HepG2 (cell line): ENCODE measurements at regions not wholly inside any gene's neighbourhood (a gene's known extent, or its start where the extent isn't known, plus 50 kb on each side); places are given as distances from the start of the nearest gene placed in this dataset.

Experiments
- ATAC-seq: fragments of 200-7000 bp; cut with Tn5 transposase; 3 replicates; pipeline ENCODE4 v1.9.1; 2020; ENCODE audit warnings: mild to moderate bottlenecking, moderate library complexity
- BruUV-seq: library from RNA; stranded (reverse); fragments of 400-500 nt; replicated peaks from 2 replicates; lab custom pipeline; 2021; lab: Mats Ljungman, UMichigan
- CTCF ChIA-PET: fragments of 300-600 bp; formaldehyde crosslinking; extraction: SDS; loops from one replicate; lab custom pipeline; 2021; ENCODE audit warnings: low total read pairs, inconsistent platforms, low intra/inter-chr PET ratio; lab: Yijun Ruan, JAX
- POLR2A ChIA-PET: fragments of 350-600 bp; sonication (Branson Sonifier 250); formaldehyde crosslinking; loops from one replicate; lab custom pipeline; 2020; ENCODE audit warnings: antibody characterized with exemption, inconsistent platforms; lab: Yijun Ruan, JAX
- DNase-seq: peaks from one replicate; pipeline ENCODE4 v3.0.0-alpha.2; 2015; ENCODE audit warnings: low spot score
- FAIRE-seq: peaks from 3 replicates; lab custom pipeline; 2011; peaks lifted over from hg19 to GRCh38; lab: Jason Lieb, UNC
- H2AFZ ChIP-seq: one replicate; pipeline ENCODE4 v1.6.1; 2011; ENCODE audit warnings: low read length, inconsistent platforms
- H3K27ac ChIP-seq: fragments of 300-600 bp; 3 replicates; pipeline ENCODE4 v1.8.0; 2011; ENCODE audit warnings: mixed run types, mild to moderate bottlenecking, mixed read lengths, low read length, inconsistent platforms; ENCODE audit not compliant: insufficient read depth; ENCODE audit errors: extremely low read length
- H3K27me3 ChIP-seq, 2 experiments: fragments of 200-600 bp in 1 of 2; 2 replicates in 1 of 2; 3 replicates in 1 of 2; pipeline versions ENCODE4 v1.6.0 to v1.8.0; 2011; ENCODE audit warnings: low read length in 2 of 2, mild to moderate bottlenecking in 2 of 2, moderate library complexity in 2 of 2, inconsistent platforms in 1 of 2; ENCODE audit not compliant: insufficient read depth in 2 of 2, control insufficient read depth in 1 of 2
- H3K36me3 ChIP-seq, 2 experiments: fragments of 200-600 bp in 1 of 2; replicated peaks in 1 of 2; 2 replicates in 1 of 2; 3 replicates in 1 of 2; pipeline versions ENCODE4 v1.5.1 to v1.8.0; 2011; ENCODE audit warnings: low read length in 2 of 2, inconsistent platforms in 1 of 2; ENCODE audit not compliant: insufficient read depth in 2 of 2, control insufficient read depth in 1 of 2
- H3K4me1 ChIP-seq: 2 replicates; pipeline ENCODE4 v1.5.1; 2012; ENCODE audit warnings: low read length, inconsistent platforms; ENCODE audit not compliant: insufficient read depth
- H3K4me2 ChIP-seq: 2 replicates; pipeline ENCODE4 v1.6.0; 2011; ENCODE audit warnings: low read depth, low read length, inconsistent platforms
- H3K4me3 ChIP-seq, 3 experiments: fragments of 200-600 bp in 1 of 3; sonication (generic), shearing (Covaris generic) in 1 of 3; replicated peaks in 1 of 3; 2 replicates each; pipeline ENCODE4 v1.5.1; 2011 to 2016; ENCODE audit warnings: low read length in 3 of 3, inconsistent platforms in 2 of 3, low read depth in 2 of 3, mild to moderate bottlenecking in 2 of 3, control low read depth in 1 of 3, mixed read lengths in 1 of 3; ENCODE audit not compliant: insufficient read depth in 1 of 3
- H3K79me2 ChIP-seq: one replicate; pipeline ENCODE4 v1.6.1; 2011; ENCODE audit warnings: low read length, inconsistent platforms; ENCODE audit not compliant: insufficient read depth
- H3K9ac ChIP-seq: 2 replicates; pipeline ENCODE4 v1.6.0; 2011; ENCODE audit warnings: mild to moderate bottlenecking, low read depth, low read length, inconsistent platforms; ENCODE audit not compliant: insufficient read depth
- H3K9me3 ChIP-seq: 2 replicates; pipeline ENCODE4 v1.5.1; 2012; ENCODE audit warnings: mild to moderate bottlenecking, low read length
- H4K20me1 ChIP-seq: 2 replicates; pipeline ENCODE4 v1.6.0; 2011; ENCODE audit warnings: inconsistent platforms, mild to moderate bottlenecking, low read length, moderate library complexity; ENCODE audit not compliant: insufficient read depth
- AGO1 ChIP-seq: fragments of 200-400 bp; formaldehyde crosslinking; IDR thresholded peaks from 2 replicates; pipeline ENCODE4 v1.6.1; 2017; ENCODE audit warnings: mild to moderate bottlenecking, low read depth, low read length, moderate library complexity; ENCODE audit not compliant: poor library complexity, severe bottlenecking
- ATAD3A ChIP-seq: sonication (generic); formaldehyde crosslinking; IDR thresholded peaks from 2 replicates; pipeline ENCODE4 v1.4.0; 2020; ENCODE audit warnings: missing genetic modification reagents
- CREB1 ChIP-seq, 2 experiments: fragments of 450-650 bp in 1 of 2; IDR thresholded peaks; 2 replicates each; pipeline ENCODE4 v1.6.1; 2016 to 2017; ENCODE audit warnings: control low read depth in 1 of 2, mild to moderate bottlenecking in 1 of 2, missing compliant biosample characterization in 1 of 2, missing genetic modification characterization in 1 of 2
- HNRNPH1 ChIP-seq: fragments of 200-400 bp; formaldehyde crosslinking; optimal IDR thresholded peaks from 2 replicates; pipeline ENCODE3; 2017; ENCODE audit warnings: mild to moderate bottlenecking, low read depth, low read length
- HNRNPK ChIP-seq: fragments of 200-400 bp; formaldehyde crosslinking; IDR thresholded peaks from 2 replicates; pipeline ENCODE4 v1.6.1; 2018; ENCODE audit warnings: low read length, low read depth, moderate library complexity, mild to moderate bottlenecking; ENCODE audit not compliant: poor library complexity, severe bottlenecking
- POLR2AphosphoS2 ChIP-seq: IDR thresholded peaks from 2 replicates; pipeline ENCODE4 v1.6.1; 2011; ENCODE audit warnings: low read depth, low read length, improper control_type of control experiment
- ZNF260 ChIP-seq: sonication (generic); formaldehyde crosslinking; IDR thresholded peaks from 2 replicates; pipeline ENCODE4 v1.4.0; 2020; ENCODE audit warnings: missing genetic modification reagents, low read depth, mild to moderate bottlenecking, borderline replicate concordance
- WGBS: methylation state at CpG from one replicate; pipeline ENCODE4 v1.1.6; 2017; ENCODE audit warnings: low lambda C conversion rate; 5-methylcytosine and 5-hydroxymethylcytosine counted together
- in situ Hi-C: cut with HindIII; loops from 2 replicates; pipeline ENCODE4 v1.10.0; 2017; ENCODE audit warnings: low pct_unique_long_range_greater_than_20kb; ENCODE audit not compliant: extremely low pct_ligation_motif_present
- intact Hi-C: fragments of 100-400 bp; cut with micrococcal nuclease; formaldehyde crosslinking; loops from one replicate; pipeline ENCODE4 v1.10.0; 2022; ENCODE audit not compliant: unreplicated experiment
- TF ChIP-seq, protein P1 (sequence below): sonication (generic); formaldehyde crosslinking; IDR thresholded peaks from 2 replicates; pipeline ENCODE4 v1.4.0; 2020; ENCODE audit warnings: missing genetic modification reagents
- TF ChIP-seq, protein P2 (sequence below): sonication (generic); formaldehyde crosslinking; conservative IDR thresholded peaks from 2 replicates; pipeline ENCODE4 v1.8.1; 2023; ENCODE audit warnings: missing genetic modification reagents
- TF ChIP-seq, protein P3 (sequence below): IDR thresholded peaks from 2 replicates; pipeline ENCODE4 v1.6.1; 2016; ENCODE audit warnings: control low read depth

DNA sequence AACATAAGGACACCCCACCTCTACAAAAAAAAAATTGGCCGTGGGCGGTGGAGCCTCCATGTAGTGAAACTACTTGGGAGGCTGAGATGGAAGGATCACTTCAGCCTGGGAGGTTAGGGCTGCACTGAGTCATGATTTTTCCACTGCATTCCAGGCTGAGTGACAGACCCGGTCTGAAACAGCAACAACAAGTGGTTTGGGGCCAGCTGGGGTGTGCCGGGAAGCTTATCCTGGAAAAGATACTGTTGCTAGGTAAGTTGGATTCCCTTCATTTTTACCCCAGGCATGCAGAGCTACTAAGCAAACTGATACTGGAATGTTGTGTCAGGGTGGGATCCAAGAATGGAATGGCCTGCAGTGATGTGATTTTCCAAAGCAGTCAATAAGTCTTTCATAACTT, 57.0 kb downstream of the XAGE2 start:
- Histone ChIP-seq H3K4me1 (no peaks in the 10 kb centered on the region), H3K27ac (no peak overlapping the region), H4K20me1 (no peaks in the 10 kb centered on the region), H3K79me2 (no peaks in the 10 kb centered on the region), H3K9me3 (no peaks in the 10 kb centered on the region), H3K27me3 (no peaks in the 10 kb centered on the region), H3K4me3 (no peak overlapping the region), H3K9ac (no peak overlapping the region), H3K36me3 (no peaks in the 10 kb centered on the region), H3K4me2 (no peak overlapping the region), H2AFZ (no peak overlapping the region)
- DNase-seq (no peak), FAIRE-seq (no peak), ATAC-seq (no peak)
- POLR2A ChIA-PET = no interaction called here
- in situ Hi-C loops = no loop called here
- intact Hi-C loops = no loop called here
- TF ChIP-seq, protein P1, sequence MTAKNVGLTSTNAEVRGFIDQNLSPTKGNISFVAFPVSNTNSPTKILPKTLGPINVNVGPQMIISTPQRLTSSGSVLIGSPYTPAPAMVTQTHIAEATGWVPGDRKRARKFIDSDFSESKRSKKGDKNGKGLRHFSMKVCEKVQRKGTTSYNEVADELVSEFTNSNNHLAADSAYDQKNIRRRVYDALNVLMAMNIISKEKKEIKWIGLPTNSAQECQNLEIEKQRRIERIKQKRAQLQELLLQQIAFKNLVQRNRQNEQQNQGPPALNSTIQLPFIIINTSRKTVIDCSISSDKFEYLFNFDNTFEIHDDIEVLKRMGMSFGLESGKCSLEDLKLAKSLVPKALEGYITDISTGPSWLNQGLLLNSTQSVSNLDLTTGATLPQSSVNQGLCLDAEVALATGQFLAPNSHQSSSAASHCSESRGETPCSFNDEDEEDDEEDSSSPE (CRISPR knock-in tag) = no peak
- TF ChIP-seq, protein P2, sequence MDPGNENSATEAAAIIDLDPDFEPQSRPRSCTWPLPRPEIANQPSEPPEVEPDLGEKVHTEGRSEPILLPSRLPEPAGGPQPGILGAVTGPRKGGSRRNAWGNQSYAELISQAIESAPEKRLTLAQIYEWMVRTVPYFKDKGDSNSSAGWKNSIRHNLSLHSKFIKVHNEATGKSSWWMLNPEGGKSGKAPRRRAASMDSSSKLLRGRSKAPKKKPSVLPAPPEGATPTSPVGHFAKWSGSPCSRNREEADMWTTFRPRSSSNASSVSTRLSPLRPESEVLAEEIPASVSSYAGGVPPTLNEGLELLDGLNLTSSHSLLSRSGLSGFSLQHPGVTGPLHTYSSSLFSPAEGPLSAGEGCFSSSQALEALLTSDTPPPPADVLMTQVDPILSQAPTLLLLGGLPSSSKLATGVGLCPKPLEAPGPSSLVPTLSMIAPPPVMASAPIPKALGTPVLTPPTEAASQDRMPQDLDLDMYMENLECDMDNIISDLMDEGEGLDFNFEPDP = no peak
- TF ChIP-seq HNRNPH1 = no peak
- TF ChIP-seq, protein P3, sequence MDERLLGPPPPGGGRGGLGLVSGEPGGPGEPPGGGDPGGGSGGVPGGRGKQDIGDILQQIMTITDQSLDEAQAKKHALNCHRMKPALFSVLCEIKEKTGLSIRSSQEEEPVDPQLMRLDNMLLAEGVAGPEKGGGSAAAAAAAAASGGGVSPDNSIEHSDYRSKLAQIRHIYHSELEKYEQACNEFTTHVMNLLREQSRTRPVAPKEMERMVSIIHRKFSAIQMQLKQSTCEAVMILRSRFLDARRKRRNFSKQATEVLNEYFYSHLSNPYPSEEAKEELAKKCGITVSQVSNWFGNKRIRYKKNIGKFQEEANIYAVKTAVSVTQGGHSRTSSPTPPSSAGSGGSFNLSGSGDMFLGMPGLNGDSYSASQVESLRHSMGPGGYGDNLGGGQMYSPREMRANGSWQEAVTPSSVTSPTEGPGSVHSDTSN (CRISPR knock-in tag) = no peak
- no peak for TF ChIP-seq ZNF260 (CRISPR knock-in tag)
- no peak for TF ChIP-seq POLR2AphosphoS2
- TF ChIP-seq HNRNPK = no peak
- no peak for TF ChIP-seq CREB1 (IDR thresholded peaks at IDR 0.05)
- TF ChIP-seq CREB1 (CRISPR knock-in tag; IDR thresholded peaks at IDR 0.05) = no peak
- TF ChIP-seq ATAD3A = no peak
- TF ChIP-seq AGO1 = no peak
- CTCF ChIA-PET = no interaction called here
- 0% methylated on average over 2 of the region's 4 CpGs for WGBS
- no TSS peak for BruUV-seq
